NCI-H226 (cell line): ENCODE measurements at regions not wholly inside any gene's neighbourhood (a gene's known extent, or its start where the extent isn't known, plus 50 kb on each side); places are given as distances from the start of the nearest gene placed in this dataset.
"Not testable (repeated sequence)": the region's sequence is repeated elsewhere in the genome, so short reads cannot be mapped to it uniquely, and the experiment has no call there.

Experiments used
- DNase-seq: peaks from one replicate; pipeline ENCODE4 v3.0.0-alpha.2; 2015

DNA sequence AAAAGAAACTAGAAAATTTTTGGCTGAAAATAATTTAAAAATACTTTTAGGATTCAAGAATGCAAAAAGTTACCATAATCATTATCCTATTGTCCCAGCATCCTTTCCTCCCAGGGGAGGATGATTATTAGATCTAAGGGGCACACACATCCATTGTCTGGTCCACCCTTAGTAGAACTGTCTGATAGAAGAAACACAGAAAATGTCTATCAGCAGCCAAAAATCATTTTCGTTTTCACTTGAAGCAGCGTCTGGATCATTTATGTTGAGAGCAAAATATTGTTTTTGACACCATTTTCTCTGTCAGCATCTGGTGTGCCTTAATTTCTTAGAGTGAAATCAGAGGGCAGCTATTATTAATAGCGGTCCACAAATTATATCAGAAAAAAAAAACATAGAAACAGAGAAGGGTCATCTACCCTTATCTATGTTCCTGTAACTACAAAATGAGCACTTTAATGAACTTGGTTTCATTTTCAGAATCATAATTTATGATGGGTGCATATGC lies 446.3 kb downstream of the TRAM1L1 start:
- DNase-seq, result no peak

DNA sequence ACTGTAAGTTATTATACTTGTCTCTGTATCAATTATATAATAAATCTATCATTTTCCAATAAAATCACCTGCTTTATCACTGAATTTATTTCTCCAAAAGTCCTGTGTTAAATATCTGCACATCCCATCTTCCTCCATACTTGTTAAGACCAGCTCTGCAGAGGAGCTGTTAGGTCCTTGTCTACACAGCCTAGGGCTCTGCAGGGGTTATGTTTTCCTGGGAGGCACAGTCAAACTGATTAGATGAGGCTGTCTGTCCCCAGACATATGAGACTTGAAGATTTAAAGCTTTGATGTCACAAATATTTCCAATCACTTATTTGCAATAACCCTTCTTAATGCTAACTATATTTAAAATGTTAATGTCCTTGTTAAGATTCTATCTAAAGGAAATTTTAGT lies 446.8 kb downstream of the TRAM1L1 start:
- no peak for DNase-seq

DNA sequence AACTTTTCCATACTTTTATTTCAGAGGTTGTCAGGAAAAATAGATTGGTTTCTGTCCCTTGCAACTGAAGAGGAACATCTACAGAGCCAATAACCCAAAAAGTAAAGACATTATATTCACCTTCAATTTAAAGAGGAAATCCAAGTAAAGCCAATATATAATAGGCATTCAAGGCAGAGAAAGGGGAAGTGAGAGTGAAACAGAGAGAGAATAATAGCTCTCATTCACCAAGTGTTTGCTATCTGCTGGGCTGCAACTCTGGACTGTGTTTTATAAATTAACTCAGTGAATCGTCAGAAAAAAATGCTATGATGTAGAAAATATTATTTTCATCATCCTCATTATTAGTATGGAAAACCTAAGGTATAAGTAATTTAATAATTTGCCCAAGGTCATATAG lies 448.5 kb downstream of the TRAM1L1 start:
- no peak for DNase-seq

DNA sequence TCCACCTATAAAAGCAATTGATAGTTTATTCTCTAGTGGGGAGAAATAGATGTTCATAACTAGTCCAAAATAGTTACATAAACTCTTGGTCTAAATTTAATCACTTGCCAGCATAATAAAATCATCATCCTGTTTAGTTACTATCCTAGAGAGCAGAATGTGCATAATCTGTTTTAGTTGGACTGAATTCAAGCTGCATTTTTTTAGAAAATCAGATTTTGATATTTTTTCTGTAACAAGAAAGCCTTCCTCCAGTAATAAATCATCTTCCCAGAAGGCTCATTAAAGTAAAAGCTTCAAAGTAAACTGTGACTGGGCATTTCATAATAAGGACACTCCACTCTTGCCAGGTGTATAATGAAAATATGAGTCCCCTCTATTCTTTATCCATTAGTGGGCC lies 453.1 kb downstream of the TRAM1L1 start:
- no peak for DNase-seq

DNA sequence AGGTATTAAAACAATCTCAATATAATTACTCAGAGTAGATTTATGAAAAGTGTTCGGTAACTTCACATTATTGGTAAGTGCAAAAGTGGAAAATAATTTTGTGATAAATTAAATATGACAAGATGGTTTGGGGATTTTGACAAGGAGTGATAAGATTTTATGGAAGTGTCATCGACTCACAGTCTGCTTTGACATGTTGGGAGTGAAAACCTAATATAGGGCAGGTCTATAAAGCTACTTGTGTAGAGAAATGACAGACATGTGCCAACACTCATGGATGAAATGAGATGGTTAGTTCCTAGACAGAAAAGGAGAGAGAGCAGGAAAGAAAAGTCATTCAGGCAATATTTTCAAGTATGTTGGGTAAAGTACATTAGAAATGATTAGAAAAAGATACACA lies 456.8 kb downstream of the TRAM1L1 start:
- no peak for DNase-seq

DNA sequence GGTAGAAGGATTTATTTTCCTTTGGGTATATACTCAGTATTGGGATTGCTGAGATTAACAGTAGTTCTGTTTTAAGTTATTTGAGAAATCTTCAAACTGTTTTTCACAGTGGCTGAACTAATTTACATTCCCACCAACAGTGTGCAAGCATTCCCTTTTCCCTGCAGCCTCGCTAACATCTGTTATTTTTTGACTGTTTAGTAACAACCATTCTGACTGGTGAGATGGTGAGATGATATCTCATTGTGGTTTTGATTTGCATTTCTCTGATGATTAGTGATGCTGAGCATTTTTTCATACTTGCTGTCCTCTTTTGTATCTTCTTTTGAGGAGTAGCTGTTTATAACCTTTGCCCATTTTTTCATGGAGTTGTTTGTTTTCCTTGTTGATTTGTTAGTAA lies 457.8 kb downstream of the TRAM1L1 start:
- DNase-seq, result no peak

DNA sequence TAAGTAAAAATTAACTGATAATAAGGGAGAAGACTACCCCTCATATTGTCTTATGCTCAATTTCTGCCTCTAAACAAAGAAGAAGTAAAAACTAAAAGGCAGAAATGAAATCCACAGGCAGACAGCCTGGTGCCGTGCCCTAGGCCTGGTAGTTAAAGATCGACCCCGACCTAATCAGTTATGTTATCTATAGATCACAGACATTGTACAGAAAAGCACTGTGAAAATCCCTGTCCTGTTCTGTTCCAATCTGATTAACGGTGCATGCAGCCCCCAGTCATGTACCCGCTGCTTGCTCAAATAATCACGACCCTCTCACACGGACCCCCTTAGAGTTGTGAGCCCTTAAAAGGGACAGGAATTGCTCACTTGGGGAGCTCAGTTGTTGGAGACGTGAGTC lies 465.9 kb downstream of the TRAM1L1 start:
- not testable (repeated sequence) for DNase-seq

DNA sequence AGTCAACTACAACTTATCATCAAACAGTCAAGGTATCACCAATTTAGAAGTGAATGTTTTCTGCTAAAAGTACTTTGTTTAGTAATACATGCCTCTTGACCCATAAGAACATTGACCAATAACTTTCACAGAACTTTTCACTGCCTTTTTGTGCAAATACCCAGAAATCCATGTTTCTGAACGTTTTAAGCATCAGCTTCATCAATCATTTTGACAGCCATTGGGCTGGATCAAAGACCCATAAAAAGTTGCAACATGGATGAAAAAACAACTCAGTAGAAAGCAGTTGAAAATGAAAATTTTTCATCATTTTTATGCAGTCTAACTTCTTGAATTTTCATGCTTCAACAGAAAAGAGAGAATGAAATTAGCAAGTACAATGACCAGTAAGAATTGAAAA lies 466.7 kb downstream of the TRAM1L1 start:
- no peak for DNase-seq

DNA sequence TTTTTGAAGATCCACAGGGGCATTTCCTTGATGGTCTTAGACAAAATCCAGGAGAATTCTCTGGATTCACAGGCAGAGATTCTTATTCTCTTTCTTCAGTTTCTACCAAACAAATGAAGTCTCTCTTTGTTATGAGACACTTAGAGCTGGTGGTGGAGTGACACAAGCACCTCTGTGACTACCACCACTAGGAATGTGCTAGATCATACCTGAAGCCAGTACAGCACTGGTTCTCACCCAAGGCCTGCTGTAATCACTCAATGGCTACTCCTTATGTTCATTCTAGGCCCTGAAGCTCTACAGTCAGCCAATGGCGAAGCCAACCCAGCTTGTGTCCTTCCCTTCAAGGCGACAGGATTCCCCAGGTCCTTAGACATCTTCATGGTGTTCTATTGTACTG lies 482.3 kb downstream of the TRAM1L1 start:
- no peak for DNase-seq

DNA sequence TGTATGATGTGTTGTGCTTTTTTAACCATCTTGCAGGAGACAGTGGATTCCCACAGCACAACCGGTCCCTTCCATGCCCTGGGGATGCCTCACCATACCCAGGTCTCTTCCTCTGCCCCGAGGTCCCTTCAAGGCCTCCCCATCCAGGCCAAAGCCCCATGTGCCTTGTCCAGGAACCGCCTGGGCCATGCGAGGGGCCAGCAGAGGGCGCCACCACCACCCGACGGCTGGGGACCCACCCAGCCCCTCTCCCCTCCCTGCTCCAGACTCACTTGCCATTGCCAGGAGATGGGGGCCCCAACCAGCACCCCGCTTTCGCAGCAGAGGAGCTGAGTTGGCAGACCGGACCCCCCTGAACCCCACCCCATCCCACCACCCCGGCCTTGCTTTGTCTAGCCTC lies 485.5 kb downstream of the TRAM1L1 start:
- DNase-seq, result no peak

DNA sequence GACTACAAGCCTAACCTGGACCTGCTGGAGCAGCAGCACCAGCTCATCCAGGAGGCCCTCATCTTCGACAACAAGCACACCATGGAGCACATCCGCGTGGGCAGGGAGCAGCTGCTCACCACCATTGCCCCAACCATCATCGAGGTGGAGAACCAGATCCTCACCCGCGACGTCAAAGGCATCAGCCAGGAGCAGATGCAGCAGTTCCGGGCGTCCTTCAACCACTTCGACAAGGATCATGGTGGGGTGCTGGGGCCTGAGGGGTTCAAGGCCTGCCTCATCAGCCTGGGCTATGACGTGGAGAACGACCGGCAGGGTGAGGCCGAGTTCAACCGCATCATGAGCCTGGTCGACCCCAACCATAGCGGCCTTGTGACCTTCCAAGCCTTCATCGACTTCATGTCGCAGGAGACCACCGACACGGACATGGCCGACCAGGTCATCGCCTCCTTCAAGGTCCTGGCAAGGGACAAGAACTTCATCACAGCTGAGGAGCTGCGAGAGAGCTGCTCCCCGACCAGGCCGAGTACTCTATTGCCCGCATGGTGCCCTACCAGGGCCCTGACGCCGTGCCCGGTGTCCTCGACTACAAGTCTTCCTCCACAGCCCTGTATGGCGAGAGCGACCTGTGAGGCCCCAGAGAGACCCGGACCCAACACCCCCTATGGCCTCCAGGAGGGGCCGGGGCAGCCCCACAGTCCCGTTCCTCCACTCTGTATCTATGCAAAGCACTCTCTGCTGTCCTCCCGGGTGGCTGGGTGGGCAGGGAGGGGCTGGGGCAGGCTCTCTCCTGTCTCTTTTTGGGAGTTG lies 486.2 kb downstream of the TRAM1L1 start:
- no peak for DNase-seq

DNA sequence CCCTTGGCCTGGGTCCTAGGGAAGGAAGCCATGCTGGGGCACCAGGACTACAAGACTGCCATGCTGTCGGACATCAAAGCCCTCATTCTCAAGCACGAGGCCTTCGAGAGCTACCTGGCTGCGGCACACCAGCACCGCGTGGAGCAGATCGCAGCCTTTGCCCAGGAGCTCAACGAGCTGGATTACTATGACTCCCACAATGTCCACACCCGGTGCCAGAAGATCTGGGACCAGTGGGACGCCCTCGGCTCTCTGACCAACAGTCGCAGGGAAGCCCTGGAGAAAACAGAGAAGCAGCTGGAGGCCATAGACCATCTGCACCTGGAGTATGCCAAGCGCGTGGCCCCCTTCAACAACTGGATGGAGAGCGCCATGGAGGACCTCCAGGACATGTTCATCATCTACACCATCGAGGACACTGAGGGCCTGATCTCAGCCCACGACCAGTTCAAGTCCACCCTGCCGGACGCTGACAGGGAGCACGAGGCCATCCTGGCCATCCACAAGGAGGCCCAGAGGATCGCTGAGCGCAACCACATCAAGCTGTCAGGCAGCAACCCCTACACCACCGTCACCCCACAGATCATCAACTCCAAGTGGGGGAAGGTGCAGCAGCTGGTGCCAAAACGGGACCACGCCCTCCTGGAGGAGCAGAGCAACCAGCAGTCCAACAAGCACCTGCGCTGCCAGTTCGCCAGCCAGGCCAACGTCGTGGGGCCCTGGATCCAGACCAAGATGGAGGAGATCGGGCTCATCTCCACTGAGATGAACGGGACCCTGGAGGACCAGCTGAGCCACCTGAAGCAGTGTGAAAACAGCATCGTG lies 487.0 kb downstream of the TRAM1L1 start:
- no peak for DNase-seq

DNA sequence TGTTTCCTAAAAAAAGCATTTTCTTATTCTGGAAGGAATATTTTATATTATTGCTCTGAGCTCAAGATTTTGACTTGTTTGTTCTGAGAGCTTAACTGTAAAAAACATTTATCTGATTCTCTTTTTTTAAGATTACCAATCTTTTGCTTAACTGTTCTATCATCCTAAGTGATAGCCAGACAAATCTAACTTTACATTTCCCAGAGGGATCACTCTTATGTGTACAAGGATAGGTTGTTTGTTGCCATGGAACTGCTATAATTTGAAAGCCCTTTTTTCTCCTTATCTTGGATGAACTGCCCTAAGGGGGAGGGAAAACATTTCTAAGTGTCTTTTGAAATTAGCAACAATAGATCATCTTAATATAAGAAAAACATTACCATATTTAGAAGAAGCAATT lies 494.7 kb downstream of the TRAM1L1 start:
- no peak for DNase-seq

DNA sequence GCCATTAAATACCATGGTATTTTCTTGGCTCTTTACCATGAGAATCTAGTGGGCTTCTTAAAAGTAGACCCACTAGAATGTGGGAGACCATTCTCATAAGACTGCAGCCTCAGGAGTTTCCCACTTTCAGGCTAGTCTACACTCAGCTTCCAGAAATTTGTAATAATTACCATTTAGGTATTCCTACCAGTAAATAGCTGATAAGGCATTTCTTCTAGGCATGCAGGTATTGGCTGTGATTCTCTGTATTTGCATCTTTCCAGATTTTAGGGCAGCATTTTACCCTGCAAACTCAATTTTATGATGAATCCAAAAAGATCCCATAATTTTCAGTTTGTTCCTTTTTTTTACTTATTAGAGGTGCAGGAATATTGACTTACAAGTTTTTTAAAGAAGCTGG lies 496.6 kb downstream of the TRAM1L1 start:
- no peak for DNase-seq

DNA sequence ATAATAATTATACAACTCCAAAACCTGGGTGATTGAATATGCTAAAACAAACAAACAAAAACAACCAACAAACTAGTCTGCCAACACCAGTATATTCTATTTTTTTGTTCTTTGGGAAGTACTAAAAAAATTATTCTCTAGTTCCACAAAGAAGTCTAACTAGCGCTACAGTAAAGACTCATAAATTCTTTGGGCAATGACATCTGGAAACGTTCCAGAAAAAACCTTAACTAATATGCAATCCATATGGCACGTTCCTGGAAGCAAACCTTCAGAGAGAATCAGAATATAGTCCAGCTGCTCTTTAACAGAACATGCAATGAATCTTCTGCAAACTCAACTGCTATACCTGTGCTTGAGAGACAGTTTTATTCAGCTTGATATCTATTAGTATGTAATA lies 500.1 kb downstream of the TRAM1L1 start:
- no peak for DNase-seq

DNA sequence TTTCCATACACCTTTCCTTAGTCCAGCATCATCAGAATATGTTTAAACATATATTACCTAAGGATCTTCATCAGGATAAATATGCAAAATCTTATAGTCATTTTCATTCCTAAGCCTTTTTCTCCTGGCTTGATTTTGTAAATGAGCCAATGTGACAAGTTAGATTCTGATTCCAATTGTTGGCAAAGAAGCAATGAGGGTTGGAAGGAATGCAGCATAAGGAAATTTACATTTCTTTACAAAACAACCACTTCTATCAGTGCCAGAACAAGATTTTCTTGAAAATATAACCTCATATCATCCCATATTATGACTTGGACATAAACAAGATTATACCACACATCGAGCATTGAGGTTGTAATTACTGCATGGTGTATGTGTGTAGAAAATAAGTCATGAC lies 508.1 kb downstream of the TRAM1L1 start:
- DNase-seq, result no peak

DNA sequence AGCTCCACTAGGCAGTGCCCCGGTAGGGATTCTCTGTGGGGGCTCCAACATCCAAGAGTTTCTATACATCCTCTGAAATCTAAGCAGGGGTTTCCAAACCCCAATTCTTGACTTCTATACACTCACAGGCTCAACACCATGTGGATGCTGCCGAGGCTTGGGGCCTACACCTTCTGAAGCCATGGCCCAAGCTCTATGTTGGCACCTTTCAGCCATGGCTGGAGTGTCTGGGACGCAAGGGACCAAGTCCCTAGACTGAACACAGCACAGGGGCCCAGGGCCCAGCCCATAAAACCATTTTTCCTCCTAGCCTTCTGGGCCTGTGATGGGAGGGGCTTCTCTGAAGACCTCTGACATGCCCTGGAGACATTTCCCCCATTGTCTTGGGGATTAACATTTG lies 511.8 kb downstream of the TRAM1L1 start:
- no peak for DNase-seq

DNA sequence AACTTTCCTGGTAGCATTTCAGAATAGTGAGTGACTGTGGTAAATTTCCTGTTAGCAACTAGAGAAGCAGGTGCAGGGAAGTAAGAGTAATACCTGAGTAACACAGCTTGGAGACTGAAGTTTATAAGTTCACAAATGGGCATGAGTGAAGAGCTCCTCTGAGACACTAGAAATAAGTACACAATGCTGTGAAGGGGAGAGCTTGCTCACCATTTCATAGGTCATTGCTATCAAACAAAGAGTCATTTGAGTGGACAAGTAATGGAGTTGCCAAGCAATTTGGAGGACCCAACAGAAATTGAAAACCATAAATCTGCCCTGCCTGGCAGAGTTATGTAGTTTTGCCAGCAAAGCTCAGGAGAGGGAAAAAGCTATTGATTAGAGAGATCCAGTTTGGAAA lies 523.6 kb downstream of the TRAM1L1 start:
- no peak for DNase-seq

DNA sequence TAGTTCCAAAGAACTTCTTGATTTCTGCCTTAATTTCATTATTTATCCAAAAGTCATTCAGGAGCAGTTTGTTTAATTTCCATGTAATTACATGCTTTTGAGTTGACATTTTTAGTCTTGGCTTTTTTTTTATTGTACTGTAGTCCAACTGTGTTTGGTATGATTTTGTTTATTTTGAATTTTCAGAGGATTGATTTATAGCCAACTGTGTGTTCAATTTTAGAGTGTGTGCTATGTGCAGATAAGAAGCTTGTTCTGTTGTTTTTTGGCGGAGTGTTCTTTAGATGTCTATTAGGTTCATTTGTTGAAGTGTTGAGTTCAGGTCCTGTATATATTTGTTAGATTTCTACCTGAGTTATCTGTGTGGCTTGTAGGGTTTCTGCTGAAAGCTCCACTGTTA lies 533.6 kb downstream of the TRAM1L1 start:
- DNase-seq, result no peak

DNA sequence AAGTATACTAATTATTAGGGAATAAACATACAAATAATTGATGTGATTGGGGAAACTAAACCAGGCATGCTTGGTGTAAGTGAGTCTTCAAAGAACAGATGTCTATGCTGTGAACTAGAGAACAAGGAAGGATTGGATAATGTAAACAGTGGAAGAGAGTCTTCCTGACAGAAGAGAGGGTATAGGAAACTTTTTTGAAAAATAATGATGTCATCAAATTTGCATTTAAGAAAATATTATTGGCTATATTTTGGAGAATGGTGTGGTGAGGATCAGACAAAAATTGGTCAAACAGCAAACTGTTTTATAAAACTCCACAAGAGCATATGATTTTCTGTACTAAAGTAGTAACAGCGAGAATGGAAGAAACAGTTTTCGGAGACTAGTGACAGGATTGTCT lies 537.7 kb downstream of the TRAM1L1 start:
- no peak for DNase-seq

DNA sequence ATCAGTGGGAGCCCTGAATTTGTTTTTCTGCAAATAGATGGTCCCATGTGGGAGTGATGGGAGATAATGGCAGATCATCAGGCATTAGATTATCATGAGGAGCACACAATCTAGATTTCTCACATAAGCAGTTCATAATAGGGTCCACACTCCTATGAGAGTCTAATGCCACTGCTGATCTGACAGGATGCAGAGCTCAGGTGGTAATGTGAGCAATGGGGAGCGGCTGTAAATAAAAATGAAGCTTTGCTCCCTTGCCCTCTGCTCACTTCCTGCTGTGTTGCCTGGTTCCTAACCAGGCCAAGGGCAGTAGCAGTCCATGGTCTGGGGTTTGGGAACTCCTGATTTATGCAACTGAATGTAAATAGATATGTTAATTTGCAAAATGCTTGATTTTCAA lies 538.6 kb downstream of the TRAM1L1 start:
- DNase-seq, result no peak

DNA sequence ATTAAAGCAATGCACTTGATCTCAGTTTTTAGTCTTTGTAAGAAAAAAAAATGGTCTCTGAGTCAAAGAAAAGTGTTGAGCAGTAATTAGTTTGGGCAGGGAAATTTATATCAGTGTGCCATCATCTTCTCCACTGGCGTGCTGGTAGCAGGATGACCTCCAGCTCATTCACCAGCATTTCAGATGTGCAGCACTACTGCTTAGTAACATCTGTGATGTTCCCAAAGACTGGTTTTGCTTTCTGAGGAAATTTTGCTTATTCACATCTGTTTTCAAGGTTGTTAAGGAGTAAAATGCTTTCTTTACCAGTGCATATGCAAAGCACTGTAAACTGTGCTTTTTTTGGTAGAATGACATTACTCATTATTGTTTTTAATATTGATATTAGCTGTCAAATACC lies 540.4 kb downstream of the TRAM1L1 start:
- no peak for DNase-seq

DNA sequence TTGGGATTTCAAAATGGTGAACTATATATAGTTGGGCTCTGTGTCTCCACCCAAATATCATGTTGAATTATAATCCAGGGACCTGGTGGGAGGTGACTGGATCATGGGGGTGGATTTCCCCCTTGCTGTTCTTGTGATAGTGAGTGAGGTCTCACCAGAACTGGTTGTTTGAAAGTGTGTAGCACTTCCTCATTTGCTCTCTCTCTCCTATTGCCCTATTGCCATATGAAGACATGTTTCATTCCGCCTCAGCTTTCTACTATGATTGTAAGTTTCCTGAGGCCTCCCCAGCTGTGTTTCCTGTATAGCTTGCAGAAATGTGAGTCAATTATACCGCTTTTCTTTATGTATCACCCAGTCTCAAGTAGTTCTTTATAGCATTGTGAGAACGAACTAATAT lies 545.6 kb downstream of the TRAM1L1 start:
- no peak for DNase-seq

DNA sequence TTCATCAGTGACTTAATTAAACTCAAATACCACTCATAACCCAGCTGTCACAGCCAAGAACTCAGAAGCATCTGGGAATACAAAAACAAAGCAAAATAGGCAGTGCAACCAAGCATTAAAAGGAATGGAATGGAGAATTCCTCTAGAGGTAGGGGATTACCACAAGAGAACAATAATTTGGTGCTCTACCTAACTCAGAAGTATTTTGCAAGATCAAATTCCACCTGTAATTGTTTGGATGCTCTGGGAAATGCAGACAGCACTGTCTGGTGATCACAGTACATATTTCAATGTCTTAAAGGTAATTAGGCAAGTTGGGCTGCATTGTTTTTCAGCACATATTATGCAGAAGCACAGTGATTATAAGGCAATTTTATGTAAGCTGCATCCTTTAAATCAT lies 547.5 kb downstream of the TRAM1L1 start:
- DNase-seq, result no peak
